ENCODE measurements at regions not wholly inside any gene's neighbourhood (a gene's known extent, or its start where the extent isn't known, plus 50 kb on each side); places are given as distances from the start of the nearest gene placed in this dataset.

DNA sequence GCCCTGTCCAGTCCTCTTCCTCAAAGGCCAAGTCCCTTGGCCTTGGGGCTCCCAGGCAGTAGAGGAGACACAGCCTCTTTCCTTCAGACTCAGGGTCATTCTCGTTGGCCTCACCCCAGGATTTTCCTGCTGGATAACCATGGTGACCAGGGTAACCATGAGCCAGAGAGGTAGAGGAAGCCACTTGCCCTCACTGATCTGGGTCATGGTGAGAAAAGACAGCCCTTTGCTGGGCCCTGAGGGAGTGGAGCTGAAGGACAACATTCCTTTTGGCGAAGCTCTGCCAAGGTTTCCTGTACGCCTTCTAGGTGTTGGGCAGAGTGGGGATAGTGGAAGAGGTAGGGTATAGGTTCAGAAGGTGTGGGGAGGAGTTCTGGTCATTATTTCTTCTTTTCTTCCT lies 53.1 kb upstream of the WNT4 start:
- DNase-seq (ENCODE audit: low read depth), result no peak
- H3K4me3 ChIP-seq (ENCODE audit: control insufficient read depth, low read depth, low read length), result no peak overlapping the region
- TF ChIP-seq, protein P1, sequence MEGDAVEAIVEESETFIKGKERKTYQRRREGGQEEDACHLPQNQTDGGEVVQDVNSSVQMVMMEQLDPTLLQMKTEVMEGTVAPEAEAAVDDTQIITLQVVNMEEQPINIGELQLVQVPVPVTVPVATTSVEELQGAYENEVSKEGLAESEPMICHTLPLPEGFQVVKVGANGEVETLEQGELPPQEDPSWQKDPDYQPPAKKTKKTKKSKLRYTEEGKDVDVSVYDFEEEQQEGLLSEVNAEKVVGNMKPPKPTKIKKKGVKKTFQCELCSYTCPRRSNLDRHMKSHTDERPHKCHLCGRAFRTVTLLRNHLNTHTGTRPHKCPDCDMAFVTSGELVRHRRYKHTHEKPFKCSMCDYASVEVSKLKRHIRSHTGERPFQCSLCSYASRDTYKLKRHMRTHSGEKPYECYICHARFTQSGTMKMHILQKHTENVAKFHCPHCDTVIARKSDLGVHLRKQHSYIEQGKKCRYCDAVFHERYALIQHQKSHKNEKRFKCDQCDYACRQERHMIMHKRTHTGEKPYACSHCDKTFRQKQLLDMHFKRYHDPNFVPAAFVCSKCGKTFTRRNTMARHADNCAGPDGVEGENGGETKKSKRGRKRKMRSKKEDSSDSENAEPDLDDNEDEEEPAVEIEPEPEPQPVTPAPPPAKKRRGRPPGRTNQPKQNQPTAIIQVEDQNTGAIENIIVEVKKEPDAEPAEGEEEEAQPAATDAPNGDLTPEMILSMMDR (IDR thresholded peaks at IDR 0.05; ENCODE audit: control insufficient read depth, insufficient read depth, low read depth, low read length, missing control alignments), result no peak

GRCh38 chr1:22196641-22197040 lies 53.7 kb upstream of the WNT4 start:
- TF ChIP-seq, protein P1 (IDR thresholded peaks at IDR 0.05; ENCODE audit: control insufficient read depth, insufficient read depth, low read depth, low read length, missing control alignments), result no peak
- no peak for DNase-seq (ENCODE audit: low read depth)
- no peak overlapping the region for H3K4me3 ChIP-seq (ENCODE audit: control insufficient read depth, low read depth, low read length)

DNA sequence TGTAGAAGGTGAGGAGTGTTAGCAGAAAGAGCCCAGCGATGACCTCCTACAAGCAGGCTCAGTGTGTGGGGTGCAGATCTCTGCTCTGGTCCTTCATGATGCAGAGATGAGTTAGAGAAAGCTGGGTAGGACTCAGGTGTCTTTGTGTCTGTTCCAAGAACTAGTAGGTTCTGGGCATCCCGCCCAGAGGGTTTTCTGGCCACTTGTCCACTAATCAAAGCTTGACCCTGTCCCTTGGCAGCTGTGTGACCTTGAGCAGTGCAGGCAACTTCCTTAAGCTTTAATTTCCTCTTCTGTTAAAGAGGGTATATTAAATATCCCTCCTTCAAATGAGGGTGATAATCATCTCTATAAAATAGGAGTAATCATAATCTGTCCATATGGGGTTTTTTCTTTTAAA lies 54.7 kb upstream of the WNT4 start:
- H3K4me3 ChIP-seq (ENCODE audit: control insufficient read depth, low read depth, low read length), result no peak overlapping the region
- TF ChIP-seq, protein P1 (IDR thresholded peaks at IDR 0.05; ENCODE audit: control insufficient read depth, insufficient read depth, low read depth, low read length, missing control alignments), result no peak
- no peak for DNase-seq (ENCODE audit: low read depth)

GRCh38 chr1:22201023-22201422 lies 58.1 kb upstream of the WNT4 start:
- H3K4me3 ChIP-seq (ENCODE audit: control insufficient read depth, low read depth, low read length), result no peak overlapping the region
- no peak for DNase-seq (ENCODE audit: low read depth)
- TF ChIP-seq, protein P1 (IDR thresholded peaks at IDR 0.05; ENCODE audit: control insufficient read depth, insufficient read depth, low read depth, low read length, missing control alignments), result no peak

- no peak overlapping the region for H3K4me3 ChIP-seq (ENCODE audit: control insufficient read depth, low read depth, low read length)
- TF ChIP-seq, protein P1 (IDR thresholded peaks at IDR 0.05; ENCODE audit: control insufficient read depth, insufficient read depth, low read depth, low read length, missing control alignments), result no peak
- no peak for DNase-seq (ENCODE audit: low read depth)
These were observed 60.4 kb upstream of the WNT4 start for GRCh38 chr1:22203335-22203734.

DNA sequence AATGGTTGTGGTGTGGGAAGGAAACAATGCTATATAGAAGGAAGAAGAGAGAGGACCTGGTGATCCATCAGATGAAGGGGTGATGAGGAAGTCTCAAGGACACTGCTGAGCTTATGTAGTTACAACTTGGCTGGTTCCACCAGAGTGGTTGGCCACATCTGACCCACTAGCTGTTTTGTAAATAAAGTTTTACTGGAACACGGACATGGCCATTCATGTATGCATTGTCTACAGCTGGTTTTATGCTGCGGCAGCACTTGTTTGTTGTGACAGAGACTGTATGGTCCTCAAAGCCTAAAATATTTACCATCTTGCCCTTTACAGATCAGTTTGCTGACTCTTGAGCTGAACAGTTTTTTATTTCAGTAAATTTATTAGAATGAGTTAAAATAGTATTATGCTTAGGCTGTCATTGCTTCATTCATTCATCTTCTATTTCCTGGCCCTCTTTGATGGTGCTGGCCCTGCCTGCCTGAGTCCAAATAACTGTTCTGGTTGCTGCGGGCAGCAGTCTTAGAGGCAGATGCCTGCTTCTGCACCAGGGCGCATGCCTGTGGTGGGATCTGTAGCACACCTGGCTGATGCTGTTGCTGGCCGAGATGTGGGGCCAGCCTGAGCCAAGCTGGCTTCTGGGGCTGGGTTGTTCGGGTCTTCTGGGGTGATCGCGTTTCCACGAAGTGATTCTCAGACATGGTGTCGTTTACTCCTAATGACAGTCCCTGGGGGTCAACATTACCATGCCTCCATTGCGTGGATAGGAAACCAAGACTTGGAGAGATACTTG lies 61.4 kb upstream of the WNT4 start:
- DNase-seq (ENCODE audit: low read depth), result no peak
- TF ChIP-seq, protein P1 (IDR thresholded peaks at IDR 0.05; ENCODE audit: control insufficient read depth, insufficient read depth, low read depth, low read length, missing control alignments), result no peak
- H3K4me3 ChIP-seq (ENCODE audit: control insufficient read depth, low read depth, low read length), result no peak overlapping the region
